Left renal cortex interstitium (tissue), 4 donors: ENCODE measurements at regions not wholly inside any gene's neighbourhood (a gene's known extent, or its start where the extent isn't known, plus 50 kb on each side); places are given as distances from the start of the nearest gene placed in this dataset.
"Not testable (repeated sequence)": the region's sequence is repeated elsewhere in the genome, so short reads cannot be mapped to it uniquely, and the experiment has no call there.

Experiments
- DNase-seq, 4 donors: peaks; one replicate each; pipeline ENCODE4 v3.0.0-alpha.2; 2013; ENCODE audit warnings: low read depth in 4 of 4, low spot score in 2 of 4, missing footprints in 1 of 4

GRCh38 chr1:104636581-104636980 lies 886.9 kb downstream of the AMY1C start:
- DNase-seq, result no peak

- DNase-seq, result no peak
Measured at GRCh38 chr1:104646233-104646632, 896.5 kb downstream of the AMY1C start.

- no peak for DNase-seq
Measured at GRCh38 chr1:104648269-104648691, 898.6 kb downstream of the AMY1C start.

- DNase-seq, result not testable (repeated sequence)
Measured at GRCh38 chr1:104664374-104664773, 914.7 kb downstream of the AMY1C start.

- DNase-seq, result no peak
Measured at GRCh38 chr1:104665300-104665699, 915.6 kb downstream of the AMY1C start.

- no peak for DNase-seq
Measured at GRCh38 chr1:104671684-104672353, 922.1 kb downstream of the AMY1C start.

- no peak for DNase-seq
Measured at GRCh38 chr1:104699433-104699832, 949.7 kb downstream of the AMY1C start.

- no peak for DNase-seq
Measured at GRCh38 chr1:104702731-104703130, 953.0 kb downstream of the AMY1C start.

GRCh38 chr1:104706631-104707147 lies 957.0 kb downstream of the AMY1C start:
- no peak for DNase-seq

GRCh38 chr1:104718752-104719151 lies 969.1 kb downstream of the AMY1C start:
- no peak for DNase-seq

- DNase-seq, result no peak
Measured at GRCh38 chr1:104720741-104721140, 971.0 kb downstream of the AMY1C start.

- no peak for DNase-seq
Measured at GRCh38 chr1:104726917-104727316, 977.2 kb downstream of the AMY1C start.

GRCh38 chr1:104733866-104734265 lies 984.2 kb downstream of the AMY1C start:
- no peak for DNase-seq

GRCh38 chr1:104745875-104746274 lies 996.2 kb downstream of the AMY1C start:
- no peak for DNase-seq

- no peak for DNase-seq
Measured at GRCh38 chr1:104746994-104747393, 997.3 kb downstream of the AMY1C start.

GRCh38 chr1:104760017-104760416 lies 1010.3 kb downstream of the AMY1C start:
- no peak for DNase-seq

GRCh38 chr1:104761961-104762570 lies 1012.4 kb downstream of the AMY1C start:
- no peak for DNase-seq

- DNase-seq, result no peak
Measured at GRCh38 chr1:104765085-104765484, 1015.4 kb downstream of the AMY1C start.

GRCh38 chr1:104768466-104768865 lies 1018.8 kb downstream of the AMY1C start:
- DNase-seq, result no peak

GRCh38 chr1:104780470-104781078 lies 1030.9 kb downstream of the AMY1C start:
- peak in 3 of 4 donors; percentile 7 to 15 (median 11) for DNase-seq

- DNase-seq, result no peak
Measured at GRCh38 chr1:104785575-104786187, 1036.0 kb downstream of the AMY1C start.
